ENCODE measurements at regions not wholly inside any gene's neighbourhood (a gene's known extent, or its start where the extent isn't known, plus 50 kb on each side); places are given as distances from the start of the nearest gene placed in this dataset.

DNA sequence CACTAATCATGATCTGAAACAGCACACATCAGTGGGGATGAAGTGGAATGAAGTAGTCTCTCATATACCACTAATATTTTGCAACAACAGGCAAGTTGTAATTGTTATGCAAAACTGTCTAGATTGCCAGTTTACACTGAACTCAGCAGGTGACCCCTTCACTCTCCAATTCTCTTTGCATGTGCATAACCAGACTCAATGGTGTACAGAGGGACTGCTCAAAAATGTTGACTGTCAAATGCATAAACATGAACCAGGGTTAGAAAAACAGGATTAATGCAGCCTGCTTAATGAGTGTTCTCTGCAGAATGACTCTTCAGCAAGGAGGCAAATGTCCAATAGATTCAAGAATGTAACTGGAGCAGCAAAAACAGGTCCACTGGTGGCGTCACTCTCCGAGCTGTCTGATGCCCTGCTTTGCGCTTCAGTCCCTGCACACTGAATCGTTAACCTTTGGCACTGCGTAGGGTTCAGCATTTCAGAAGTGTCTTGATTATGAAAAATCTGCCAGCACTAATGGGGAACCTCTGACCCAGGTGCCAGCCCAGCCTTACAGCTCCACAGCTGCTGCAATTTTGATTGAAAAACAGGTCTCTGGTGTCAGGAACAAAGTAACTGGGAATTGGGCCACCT is 209.3 kb downstream of the TDRD15 start:
- TF ChIP-seq, protein P1, sequence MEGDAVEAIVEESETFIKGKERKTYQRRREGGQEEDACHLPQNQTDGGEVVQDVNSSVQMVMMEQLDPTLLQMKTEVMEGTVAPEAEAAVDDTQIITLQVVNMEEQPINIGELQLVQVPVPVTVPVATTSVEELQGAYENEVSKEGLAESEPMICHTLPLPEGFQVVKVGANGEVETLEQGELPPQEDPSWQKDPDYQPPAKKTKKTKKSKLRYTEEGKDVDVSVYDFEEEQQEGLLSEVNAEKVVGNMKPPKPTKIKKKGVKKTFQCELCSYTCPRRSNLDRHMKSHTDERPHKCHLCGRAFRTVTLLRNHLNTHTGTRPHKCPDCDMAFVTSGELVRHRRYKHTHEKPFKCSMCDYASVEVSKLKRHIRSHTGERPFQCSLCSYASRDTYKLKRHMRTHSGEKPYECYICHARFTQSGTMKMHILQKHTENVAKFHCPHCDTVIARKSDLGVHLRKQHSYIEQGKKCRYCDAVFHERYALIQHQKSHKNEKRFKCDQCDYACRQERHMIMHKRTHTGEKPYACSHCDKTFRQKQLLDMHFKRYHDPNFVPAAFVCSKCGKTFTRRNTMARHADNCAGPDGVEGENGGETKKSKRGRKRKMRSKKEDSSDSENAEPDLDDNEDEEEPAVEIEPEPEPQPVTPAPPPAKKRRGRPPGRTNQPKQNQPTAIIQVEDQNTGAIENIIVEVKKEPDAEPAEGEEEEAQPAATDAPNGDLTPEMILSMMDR (IDR thresholded peaks at IDR 0.05) = no peak
- no peak for TF ChIP-seq POLR2AphosphoS5 (IDR thresholded peaks at IDR 0.05; ENCODE audit: low read depth, low read length)
- TF ChIP-seq, protein P2, sequence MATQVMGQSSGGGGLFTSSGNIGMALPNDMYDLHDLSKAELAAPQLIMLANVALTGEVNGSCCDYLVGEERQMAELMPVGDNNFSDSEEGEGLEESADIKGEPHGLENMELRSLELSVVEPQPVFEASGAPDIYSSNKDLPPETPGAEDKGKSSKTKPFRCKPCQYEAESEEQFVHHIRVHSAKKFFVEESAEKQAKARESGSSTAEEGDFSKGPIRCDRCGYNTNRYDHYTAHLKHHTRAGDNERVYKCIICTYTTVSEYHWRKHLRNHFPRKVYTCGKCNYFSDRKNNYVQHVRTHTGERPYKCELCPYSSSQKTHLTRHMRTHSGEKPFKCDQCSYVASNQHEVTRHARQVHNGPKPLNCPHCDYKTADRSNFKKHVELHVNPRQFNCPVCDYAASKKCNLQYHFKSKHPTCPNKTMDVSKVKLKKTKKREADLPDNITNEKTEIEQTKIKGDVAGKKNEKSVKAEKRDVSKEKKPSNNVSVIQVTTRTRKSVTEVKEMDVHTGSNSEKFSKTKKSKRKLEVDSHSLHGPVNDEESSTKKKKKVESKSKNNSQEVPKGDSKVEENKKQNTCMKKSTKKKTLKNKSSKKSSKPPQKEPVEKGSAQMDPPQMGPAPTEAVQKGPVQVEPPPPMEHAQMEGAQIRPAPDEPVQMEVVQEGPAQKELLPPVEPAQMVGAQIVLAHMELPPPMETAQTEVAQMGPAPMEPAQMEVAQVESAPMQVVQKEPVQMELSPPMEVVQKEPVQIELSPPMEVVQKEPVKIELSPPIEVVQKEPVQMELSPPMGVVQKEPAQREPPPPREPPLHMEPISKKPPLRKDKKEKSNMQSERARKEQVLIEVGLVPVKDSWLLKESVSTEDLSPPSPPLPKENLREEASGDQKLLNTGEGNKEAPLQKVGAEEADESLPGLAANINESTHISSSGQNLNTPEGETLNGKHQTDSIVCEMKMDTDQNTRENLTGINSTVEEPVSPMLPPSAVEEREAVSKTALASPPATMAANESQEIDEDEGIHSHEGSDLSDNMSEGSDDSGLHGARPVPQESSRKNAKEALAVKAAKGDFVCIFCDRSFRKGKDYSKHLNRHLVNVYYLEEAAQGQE (IDR thresholded peaks at IDR 0.05; ENCODE audit: insufficient read depth in 1 of 2, low read depth in 2 of 2, low read length in 1 of 2) = no peak
- no peak for TF ChIP-seq TCF7L2 (IDR thresholded peaks at IDR 0.05; ENCODE audit: low read depth, low read length)

All from Panc1 (cell line).